Peyer's patch (tissue), 4 donors: ENCODE measurements at regions not wholly inside any gene's neighbourhood (a gene's known extent, or its start where the extent isn't known, plus 50 kb on each side); places are given as distances from the start of the nearest gene placed in this dataset.

Experiments
- DNase-seq, 3 donors: peaks; one replicate each; pipeline ENCODE4 v3.0.0-alpha.2; 2017 to 2019
- H3K27ac ChIP-seq, 4 donors: fragments of 200-600 bp; sonication (generic); one replicate each; pipeline ENCODE4 v1.5.1; 2016 to 2019
- H3K27me3 ChIP-seq, 2 donors: fragments of 200-600 bp; sonication (generic); one replicate each; pipeline ENCODE4 v1.5.1; 2019
- H3K36me3 ChIP-seq, 3 donors: fragments of 200-600 bp; sonication (generic); one replicate each; pipeline ENCODE4 v1.5.1; 2016 to 2019
- H3K4me1 ChIP-seq, 4 donors: fragments of 200-600 bp; sonication (generic); one replicate each; pipeline ENCODE4 v1.5.1; 2016 to 2019
- H3K4me3 ChIP-seq, 4 donors: fragments of 200-600 bp; sonication (generic); 1 replicate in 3 of 4; 2 replicates in 1 of 4; pipeline ENCODE4 v1.5.1; 2016 to 2019; ENCODE audit warnings: mild to moderate bottlenecking in 1 of 4
- H3K9me3 ChIP-seq, 4 donors: fragments of 200-600 bp; sonication (generic); one replicate each; pipeline ENCODE4 v1.5.1; 2016 to 2019; ENCODE audit warnings: mild to moderate bottlenecking in 1 of 4
- POLR2A ChIP-seq, 2 donors: fragments of 450-650 bp; IDR thresholded peaks; one replicate each; pipeline ENCODE4 v1.5.1; 2017; ENCODE audit warnings: antibody characterized with exemption in 2 of 2, mild to moderate bottlenecking in 2 of 2, moderate library complexity in 2 of 2
- TF ChIP-seq, protein P1 (sequence below), 6 experiments: fragments of 450-650 bp in 4 of 6; fragments of 200-600 bp in 2 of 6; sonication (generic) in 1 of 6; IDR thresholded peaks; one replicate each; pipeline ENCODE4 v1.5.1; 2017 to 2019; ENCODE audit warnings: antibody characterized with exemption in 6 of 6, mild to moderate bottlenecking in 3 of 6, moderate library complexity in 1 of 6

GRCh38 chr12:111143271-111143670 lies 222.9 kb upstream of the MYL2 start:
- Histone ChIP-seq H3K27ac (no peak overlapping the region), H3K4me1 (no peaks in the 10 kb centered on the region), H3K36me3 (no peaks in the 10 kb centered on the region), H3K27me3 (no peaks in the 10 kb centered on the region), H3K4me3 (no peak overlapping the region), H3K9me3 (no peaks in the 10 kb centered on the region)
- no peak for TF ChIP-seq POLR2A (IDR thresholded peaks at IDR 0.05)
- TF ChIP-seq, protein P1, sequence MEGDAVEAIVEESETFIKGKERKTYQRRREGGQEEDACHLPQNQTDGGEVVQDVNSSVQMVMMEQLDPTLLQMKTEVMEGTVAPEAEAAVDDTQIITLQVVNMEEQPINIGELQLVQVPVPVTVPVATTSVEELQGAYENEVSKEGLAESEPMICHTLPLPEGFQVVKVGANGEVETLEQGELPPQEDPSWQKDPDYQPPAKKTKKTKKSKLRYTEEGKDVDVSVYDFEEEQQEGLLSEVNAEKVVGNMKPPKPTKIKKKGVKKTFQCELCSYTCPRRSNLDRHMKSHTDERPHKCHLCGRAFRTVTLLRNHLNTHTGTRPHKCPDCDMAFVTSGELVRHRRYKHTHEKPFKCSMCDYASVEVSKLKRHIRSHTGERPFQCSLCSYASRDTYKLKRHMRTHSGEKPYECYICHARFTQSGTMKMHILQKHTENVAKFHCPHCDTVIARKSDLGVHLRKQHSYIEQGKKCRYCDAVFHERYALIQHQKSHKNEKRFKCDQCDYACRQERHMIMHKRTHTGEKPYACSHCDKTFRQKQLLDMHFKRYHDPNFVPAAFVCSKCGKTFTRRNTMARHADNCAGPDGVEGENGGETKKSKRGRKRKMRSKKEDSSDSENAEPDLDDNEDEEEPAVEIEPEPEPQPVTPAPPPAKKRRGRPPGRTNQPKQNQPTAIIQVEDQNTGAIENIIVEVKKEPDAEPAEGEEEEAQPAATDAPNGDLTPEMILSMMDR (IDR thresholded peaks at IDR 0.05), result no peak
- DNase-seq, result no peak

GRCh38 chr12:111141205-111141604 lies 220.8 kb upstream of the MYL2 start:
- Histone ChIP-seq H3K27ac (no peak overlapping the region), H3K27me3 (no peaks in the 10 kb centered on the region), H3K9me3 (no peaks in the 10 kb centered on the region), H3K4me3 (no peak overlapping the region), H3K4me1 (no peaks in the 10 kb centered on the region), H3K36me3 (no peaks in the 10 kb centered on the region)
- no peak for DNase-seq
- TF ChIP-seq, protein P1 (IDR thresholded peaks at IDR 0.05), result no peak
- TF ChIP-seq POLR2A (IDR thresholded peaks at IDR 0.05), result no peak

- Histone ChIP-seq H3K36me3 (no peaks in the 10 kb centered on the region), H3K4me3 (no peak overlapping the region), H3K27me3 (no peaks in the 10 kb centered on the region), H3K27ac (no peak overlapping the region), H3K4me1 (no peaks in the 10 kb centered on the region), H3K9me3 (no peaks in the 10 kb centered on the region)
- no peak for DNase-seq
- TF ChIP-seq, protein P1 (IDR thresholded peaks at IDR 0.05), result no peak
- no peak for TF ChIP-seq POLR2A (IDR thresholded peaks at IDR 0.05)
Observed at GRCh38 chr12:111138016-111138415, 217.6 kb upstream of the MYL2 start.

GRCh38 chr12:111135293-111135832 lies 215.0 kb upstream of the MYL2 start:
- no peak overlapping the region for H3K4me3 ChIP-seq
- no peak for DNase-seq
- no peaks in the 10 kb centered on the region for H3K36me3 ChIP-seq
- H3K4me1 ChIP-seq, result no peaks in the 10 kb centered on the region
- H3K27ac ChIP-seq, result no peak overlapping the region
- H3K27me3 ChIP-seq, result no peaks in the 10 kb centered on the region
- TF ChIP-seq, protein P1 (IDR thresholded peaks at IDR 0.05), result no peak
- no peak for TF ChIP-seq POLR2A (IDR thresholded peaks at IDR 0.05)
- no peaks in the 10 kb centered on the region for H3K9me3 ChIP-seq

DNA sequence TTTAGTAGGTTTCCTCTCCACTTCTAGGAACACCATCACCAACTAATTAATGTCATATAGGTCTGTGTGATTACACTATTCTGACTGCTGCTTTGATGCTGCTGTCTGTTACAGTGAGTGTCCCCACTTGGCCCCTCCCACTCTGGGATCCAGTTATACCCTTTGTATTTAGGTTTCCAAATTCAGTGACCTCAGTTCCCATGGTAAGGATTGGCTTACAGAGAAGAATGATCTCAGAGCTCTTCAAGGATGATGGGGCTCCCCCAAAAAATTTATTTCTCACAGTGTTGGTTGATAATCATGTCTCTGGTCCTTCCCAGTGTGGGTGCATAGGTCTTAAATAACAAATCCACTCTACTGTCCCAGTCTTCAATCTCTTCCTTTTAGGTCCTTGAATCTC lies 210.0 kb upstream of the MYL2 start:
- Histone ChIP-seq H3K4me1 (no peaks in the 10 kb centered on the region), H3K4me3 (no peak overlapping the region), H3K27ac (no peak overlapping the region), H3K36me3 (no peaks in the 10 kb centered on the region), H3K27me3 (no peaks in the 10 kb centered on the region), H3K9me3 (no peaks in the 10 kb centered on the region)
- TF ChIP-seq POLR2A (IDR thresholded peaks at IDR 0.05), result no peak
- TF ChIP-seq, protein P1 (IDR thresholded peaks at IDR 0.05), result no peak
- DNase-seq, result no peak
